OCI-LY1 (cell line): ENCODE measurements at regions not wholly inside any gene's neighbourhood (a gene's known extent, or its start where the extent isn't known, plus 50 kb on each side); places are given as distances from the start of the nearest gene placed in this dataset.

Source experiments
- H2AFZ ChIP-seq: fragments of 200-600 bp; sonication (generic), shearing (Covaris generic); 2 replicates; pipeline ENCODE4 v1.6.0; 2014; ENCODE audit warnings: antibody characterized with exemption, mild to moderate bottlenecking, low read length
- H3F3A ChIP-seq: fragments of 200-600 bp; sonication (generic), shearing (Covaris generic); 2 replicates; pipeline ENCODE4 v1.6.0; 2014; ENCODE audit warnings: mild to moderate bottlenecking, antibody characterized with exemption, low read length, moderate library complexity; ENCODE audit not compliant: insufficient read depth
- H3K27ac ChIP-seq: fragments of 200-600 bp; sonication (generic); 2 replicates; pipeline ENCODE4 v1.5.1; 2014; ENCODE audit warnings: low read length, mixed run types, mild to moderate bottlenecking, low read depth; ENCODE audit not compliant: poor library complexity, severe bottlenecking
- H3K27me3 ChIP-seq: fragments of 200-600 bp; sonication (generic); 2 replicates; pipeline ENCODE4 v1.6.0; 2014; ENCODE audit warnings: antibody characterized with exemption, mild to moderate bottlenecking, low read length, moderate library complexity; ENCODE audit not compliant: insufficient read depth
- H3K36me3 ChIP-seq: fragments of 200-600 bp; sonication (generic); 2 replicates; pipeline ENCODE4 v1.6.1; 2014; ENCODE audit warnings: mild to moderate bottlenecking, antibody characterized with exemption, low read length, moderate library complexity, mixed read lengths; ENCODE audit not compliant: insufficient read depth
- H3K4me1 ChIP-seq: fragments of 200-600 bp; sonication (generic); 2 replicates; pipeline ENCODE4 v1.5.1; 2014; ENCODE audit warnings: mild to moderate bottlenecking, low read length, moderate library complexity; ENCODE audit not compliant: insufficient read depth, severe bottlenecking
- H3K4me2 ChIP-seq: fragments of 200-600 bp; sonication (generic), shearing (Covaris generic); 2 replicates; pipeline ENCODE4 v1.6.1; 2014; ENCODE audit warnings: low read length
- H3K4me3 ChIP-seq: fragments of 200-600 bp; sonication (generic); 2 replicates; pipeline ENCODE4 v1.5.1; 2014; ENCODE audit warnings: low read length, low read depth, mild to moderate bottlenecking, mixed read lengths; ENCODE audit not compliant: poor library complexity, severe bottlenecking
- H3K79me2 ChIP-seq: fragments of 200-600 bp; shearing (Covaris generic); 2 replicates; pipeline ENCODE4 v1.6.1; 2016; ENCODE audit warnings: mixed run types, low read length, mixed read lengths; ENCODE audit not compliant: insufficient read depth
- H3K9ac ChIP-seq: fragments of 200-600 bp; sonication (generic), shearing (Covaris generic); 2 replicates; pipeline ENCODE4 v1.6.1; 2014; ENCODE audit warnings: mild to moderate bottlenecking, low read length, mixed read lengths
- H3K9me2 ChIP-seq: fragments of 200-600 bp; sonication (generic), shearing (Covaris generic); 2 replicates; pipeline ENCODE4 v1.6.1; 2014; ENCODE audit warnings: low read depth, mild to moderate bottlenecking, low read length, mixed read lengths
- H3K9me3 ChIP-seq: fragments of 200-600 bp; shearing (Covaris generic); 2 replicates; pipeline ENCODE4 v1.6.1; 2014; ENCODE audit warnings: low read length, mixed read lengths
- H4K20me1 ChIP-seq: fragments of 200-600 bp; sonication (generic), shearing (Covaris generic); 2 replicates; pipeline ENCODE4 v1.6.0; 2016; ENCODE audit warnings: mild to moderate bottlenecking, low read length; ENCODE audit not compliant: insufficient read depth
- EZH2 ChIP-seq: fragments of 200-600 bp; sonication (generic), shearing (Covaris generic); IDR thresholded peaks from 2 replicates; pipeline ENCODE4 v1.8.0; 2017; ENCODE audit warnings: borderline replicate concordance, mixed run types, mild to moderate bottlenecking, antibody characterized with exemption, low read length, moderate library complexity, mixed read lengths
- TF ChIP-seq, protein P1 (sequence below): fragments of 200-600 bp; sonication (generic), shearing (Covaris generic); IDR thresholded peaks from 2 replicates; pipeline ENCODE4 v1.5.1; 2017; ENCODE audit warnings: mild to moderate bottlenecking, antibody characterized with exemption, low read length, moderate library complexity, mixed read lengths

DNA sequence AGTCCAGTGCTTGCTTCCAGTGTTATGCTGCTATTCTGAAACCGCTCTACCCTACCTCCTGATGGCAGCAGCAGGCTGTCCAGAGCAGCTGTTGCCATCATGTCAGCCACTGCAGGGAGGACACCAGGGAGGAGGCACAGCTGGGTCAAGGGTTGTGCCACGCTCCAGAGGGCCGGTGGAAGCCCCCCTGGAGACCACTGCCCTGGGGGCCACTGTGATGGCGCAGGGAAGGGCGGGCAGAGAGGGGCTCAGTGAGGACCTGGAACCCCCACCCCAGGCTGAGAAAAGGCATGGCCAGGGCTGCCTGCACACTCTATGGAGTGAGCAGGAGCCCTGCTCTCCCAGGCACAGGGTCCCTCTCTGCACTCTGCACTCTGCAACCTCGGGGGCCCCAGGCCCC lies 271.3 kb upstream of the BTBD3 start:
- no peaks in the 10 kb centered on the region for H3K36me3 ChIP-seq
- no peak overlapping the region for H3K4me2 ChIP-seq
- no peak for TF ChIP-seq EZH2
- TF ChIP-seq, protein P1, sequence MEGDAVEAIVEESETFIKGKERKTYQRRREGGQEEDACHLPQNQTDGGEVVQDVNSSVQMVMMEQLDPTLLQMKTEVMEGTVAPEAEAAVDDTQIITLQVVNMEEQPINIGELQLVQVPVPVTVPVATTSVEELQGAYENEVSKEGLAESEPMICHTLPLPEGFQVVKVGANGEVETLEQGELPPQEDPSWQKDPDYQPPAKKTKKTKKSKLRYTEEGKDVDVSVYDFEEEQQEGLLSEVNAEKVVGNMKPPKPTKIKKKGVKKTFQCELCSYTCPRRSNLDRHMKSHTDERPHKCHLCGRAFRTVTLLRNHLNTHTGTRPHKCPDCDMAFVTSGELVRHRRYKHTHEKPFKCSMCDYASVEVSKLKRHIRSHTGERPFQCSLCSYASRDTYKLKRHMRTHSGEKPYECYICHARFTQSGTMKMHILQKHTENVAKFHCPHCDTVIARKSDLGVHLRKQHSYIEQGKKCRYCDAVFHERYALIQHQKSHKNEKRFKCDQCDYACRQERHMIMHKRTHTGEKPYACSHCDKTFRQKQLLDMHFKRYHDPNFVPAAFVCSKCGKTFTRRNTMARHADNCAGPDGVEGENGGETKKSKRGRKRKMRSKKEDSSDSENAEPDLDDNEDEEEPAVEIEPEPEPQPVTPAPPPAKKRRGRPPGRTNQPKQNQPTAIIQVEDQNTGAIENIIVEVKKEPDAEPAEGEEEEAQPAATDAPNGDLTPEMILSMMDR = no peak
- no peaks in the 10 kb centered on the region for H3K9me2 ChIP-seq
- no peak overlapping the region for H2AFZ ChIP-seq
- H3K79me2 ChIP-seq = no peaks in the 10 kb centered on the region
- H4K20me1 ChIP-seq = no peaks in the 10 kb centered on the region
- no peaks in the 10 kb centered on the region for H3K4me1 ChIP-seq
- H3K27me3 ChIP-seq = no peaks in the 10 kb centered on the region
- H3K4me3 ChIP-seq = no peak overlapping the region
- H3F3A ChIP-seq = no peaks in the 10 kb centered on the region
- H3K27ac ChIP-seq = no peak overlapping the region
- H3K9me3 ChIP-seq = no peaks in the 10 kb centered on the region
- H3K9ac ChIP-seq = no peak overlapping the region

DNA sequence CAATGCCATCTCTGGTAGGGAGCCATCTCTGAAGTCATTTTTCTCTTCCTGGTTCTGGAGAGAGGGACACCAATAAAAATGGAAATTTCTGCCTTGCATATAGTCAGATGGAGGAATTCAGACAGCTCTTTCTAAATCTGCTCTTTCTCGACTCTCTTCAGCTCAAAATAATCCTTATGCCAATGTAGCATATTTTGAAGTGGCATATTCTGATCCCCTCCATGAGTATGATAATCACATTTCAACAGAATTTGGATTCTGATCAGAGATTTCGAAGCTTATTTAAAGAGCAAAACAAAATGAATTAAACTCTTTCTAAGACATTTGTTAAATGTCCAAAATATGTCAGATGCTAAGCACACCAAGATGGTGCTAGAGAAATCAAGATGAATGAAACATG lies 267.1 kb upstream of the BTBD3 start:
- no peaks in the 10 kb centered on the region for H4K20me1 ChIP-seq
- H3K9ac ChIP-seq = no peak overlapping the region
- no peaks in the 10 kb centered on the region for H3K27me3 ChIP-seq
- H3K4me3 ChIP-seq = no peak overlapping the region
- TF ChIP-seq, protein P1 = no peak
- no peak for TF ChIP-seq EZH2
- H3K4me2 ChIP-seq = no peak overlapping the region
- H3K9me2 ChIP-seq = no peaks in the 10 kb centered on the region
- no peak overlapping the region for H2AFZ ChIP-seq
- no peaks in the 10 kb centered on the region for H3K9me3 ChIP-seq
- H3K36me3 ChIP-seq = no peaks in the 10 kb centered on the region
- no peak overlapping the region for H3K27ac ChIP-seq
- no peaks in the 10 kb centered on the region for H3F3A ChIP-seq
- no peaks in the 10 kb centered on the region for H3K4me1 ChIP-seq
- H3K79me2 ChIP-seq = no peaks in the 10 kb centered on the region

DNA sequence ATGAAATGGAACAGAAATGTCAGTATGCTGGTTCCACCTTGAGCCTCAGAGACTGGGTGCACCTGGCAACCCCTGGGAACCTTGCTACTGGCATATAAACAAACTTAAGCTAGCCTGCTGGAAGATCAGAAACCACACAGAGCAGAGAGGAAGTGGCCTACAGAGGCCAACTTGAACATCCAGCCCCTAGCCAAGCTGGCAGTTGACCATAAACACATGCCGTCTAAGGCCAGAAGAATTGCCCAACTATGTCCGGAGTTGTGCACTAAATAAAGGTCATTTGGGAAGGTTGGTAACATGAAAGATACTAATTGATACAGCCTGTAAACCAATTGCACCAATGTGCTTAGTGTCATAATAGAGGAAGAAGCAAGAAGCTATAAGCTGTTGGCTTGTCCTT lies 266.6 kb upstream of the BTBD3 start:
- H3K9me2 ChIP-seq = no peaks in the 10 kb centered on the region
- H2AFZ ChIP-seq = no peak overlapping the region
- H3K36me3 ChIP-seq = no peaks in the 10 kb centered on the region
- TF ChIP-seq, protein P1 = no peak
- no peak for TF ChIP-seq EZH2
- H3K9me3 ChIP-seq = no peaks in the 10 kb centered on the region
- no peaks in the 10 kb centered on the region for H3K27me3 ChIP-seq
- H3K27ac ChIP-seq = no peak overlapping the region
- no peaks in the 10 kb centered on the region for H3K4me1 ChIP-seq
- no peaks in the 10 kb centered on the region for H4K20me1 ChIP-seq
- H3K4me3 ChIP-seq = no peak overlapping the region
- H3K4me2 ChIP-seq = no peak overlapping the region
- H3F3A ChIP-seq = no peaks in the 10 kb centered on the region
- H3K79me2 ChIP-seq = no peaks in the 10 kb centered on the region
- H3K9ac ChIP-seq = no peak overlapping the region
